ENCODE measurements at regions not wholly inside any gene's neighbourhood (a gene's known extent, or its start where the extent isn't known, plus 50 kb on each side); places are given as distances from the start of the nearest gene placed in this dataset.
A peak's percentile ranks its signal among the peaks of the same experiment; 100 is the strongest.

- peak overlapping the region; percentile 32 to 91 (median 85); a peak in 4 of 7 replicates for H3K27ac Mint-ChIP-seq
These were observed 128.2 kb upstream of the SEMA6A start for GRCh38 chr5:116702776-116703175.

More at GRCh38 chr5:116702776-116703175, 128.2 kb upstream of the SEMA6A start:
- H2BK5ac ChIP-seq (ENCODE audit: insufficient read length, low read length), result no peak overlapping the region
- H3K9me3 ChIP-seq (ENCODE audit: control insufficient read depth, low read depth, low read length), result no peaks in the 10 kb centered on the region
- no peak overlapping the region for H3K56ac ChIP-seq (ENCODE audit: insufficient read length, low read depth, low read length)
- H3K4me1 Mint-ChIP-seq, result peaks cover 34 to 37% of the 10 kb centered on the region in 2 experiments
- no peak overlapping the region for H3K23ac ChIP-seq (ENCODE audit: insufficient read length, low read depth, low read length)
- no peak overlapping the region for H3K27ac ChIP-seq (ENCODE audit: insufficient read length, low read depth, low read length)
- H2AK5ac ChIP-seq (ENCODE audit: insufficient read length, low read length), result no peak overlapping the region
- no peak overlapping the region for H3K4ac ChIP-seq (ENCODE audit: low read depth, low read length)
- no peak overlapping the region for H3K9ac ChIP-seq (ENCODE audit: extremely low read depth, insufficient read length, low read length)
- no peak overlapping the region for H2BK15ac ChIP-seq (ENCODE audit: low read depth, low read length)
- no peak overlapping the region for H3K14ac ChIP-seq (ENCODE audit: insufficient read depth, low read length)
- no peaks in the 10 kb centered on the region for H4K20me1 ChIP-seq (ENCODE audit: control insufficient read depth, insufficient read depth, insufficient read length)
- no peak overlapping the region for H4K91ac ChIP-seq (ENCODE audit: insufficient read length, low read depth, low read length)
- TF ChIP-seq CTCF (conservative IDR thresholded peaks at IDR 0.05), result no peak
- no peak overlapping the region for H2BK12ac ChIP-seq (ENCODE audit: insufficient read length, low read depth, low read length)
- peaks cover 0 to 3% (median 0%) of the 10 kb centered on the region in 3 experiments; a peak in 4 of 7 replicates for H3K36me3 Mint-ChIP-seq (ENCODE audit: insufficient read depth in 1 of 3, low read depth in 3 of 3)
- H3K79me2 ChIP-seq (ENCODE audit: insufficient read depth, low read length), result no peaks in the 10 kb centered on the region
- no peak overlapping the region for H3K4me3 Mint-ChIP-seq
- no peak overlapping the region for H2AFZ ChIP-seq (ENCODE audit: low read length)
- H4K5ac ChIP-seq (ENCODE audit: insufficient read length, low read depth, low read length), result no peak overlapping the region
- WGBS (ENCODE audit: extremely low coverage, insufficient read length, low lambda C conversion rate), result no CpG with 5 or more reads among the region's 1 CpG
- H2BK120ac ChIP-seq (ENCODE audit: low read depth, low read length, poor library complexity, severe bottlenecking), result no peak overlapping the region
- H4K8ac ChIP-seq (replicated peaks; ENCODE audit: insufficient read length, low read depth, low read length), result no peak overlapping the region
- H3K9me3 Mint-ChIP-seq, result peaks cover 0 to 5% of the 10 kb centered on the region in 2 experiments; a peak in 3 of 5 replicates
- no peak overlapping the region for H3T11ph ChIP-seq (ENCODE audit: low read length)
- H3K27me3 Mint-ChIP-seq (ENCODE audit: low read depth), result no peaks in the 10 kb centered on the region
- no peak overlapping the region for H3K4me2 ChIP-seq (ENCODE audit: insufficient read depth, insufficient read length, low read length)
- DNase-seq, result no peak
- no peak overlapping the region for H2BK20ac ChIP-seq (ENCODE audit: low read depth, low read length, poor library complexity, severe bottlenecking)
- H3K18ac ChIP-seq (ENCODE audit: insufficient read length, low read depth, low read length), result no peak overlapping the region
- no peaks in the 10 kb centered on the region for H3K27me3 ChIP-seq (ENCODE audit: insufficient read depth, low read length)
- H3K23me2 ChIP-seq (ENCODE audit: insufficient read length, low read depth, low read length, poor library complexity, severe bottlenecking), result no peaks in the 10 kb centered on the region
- H3K79me1 ChIP-seq (ENCODE audit: insufficient read depth, low read depth, low read length, poor library complexity, severe bottlenecking), result no peaks in the 10 kb centered on the region
- H3K4me1 ChIP-seq (ENCODE audit: insufficient read depth, low read length), result no peaks in the 10 kb centered on the region; the same call in 1 of the 2 replicates
